C4-2B (cell line): ENCODE measurements at regions not wholly inside any gene's neighbourhood (a gene's known extent, or its start where the extent isn't known, plus 50 kb on each side); places are given as distances from the start of the nearest gene placed in this dataset.

Experiments used
- CTCF ChIP-seq: fragments of 450-650 bp; conservative IDR thresholded peaks from 2 replicates; pipeline ENCODE4 v1.5.1; 2017; ENCODE audit warnings: mild to moderate bottlenecking
- ZFX ChIP-seq: fragments of 450-650 bp; IDR thresholded peaks from 2 replicates; pipeline ENCODE4 v1.6.1; 2017

- TF ChIP-seq CTCF (no peak), ZFX (no peak)
Measured at GRCh38 chr14:54177641-54178621, 218.9 kb upstream of the CDKN3 start.
